Stomach (tissue), 4 donors: ENCODE measurements at regions not wholly inside any gene's neighbourhood (a gene's known extent, or its start where the extent isn't known, plus 50 kb on each side); places are given as distances from the start of the nearest gene placed in this dataset.

Experiments used
- CTCF ChIP-seq, 7 experiments: fragments of 450-650 bp in 4 of 7; fragments of 200-600 bp in 3 of 7; sonication (generic) in 3 of 7; IDR thresholded peaks; one replicate each; pipeline ENCODE4 v1.5.1; 2016 to 2019; ENCODE audit warnings: antibody characterized with exemption in 7 of 7, control low read depth in 2 of 7, mild to moderate bottlenecking in 1 of 7
- POLR2A ChIP-seq, 4 donors: fragments of 450-650 bp; IDR thresholded peaks; one replicate each; pipeline ENCODE4 v1.6.1; 2016; ENCODE audit warnings: antibody characterized with exemption in 4 of 4, control low read depth in 2 of 4, mild to moderate bottlenecking in 1 of 4, moderate library complexity in 1 of 4

- TF ChIP-seq CTCF (IDR thresholded peaks at IDR 0.05) (no peak), POLR2A (IDR thresholded peaks at IDR 0.05) (no peak)
Observed at GRCh38 chr4:138455097-138455496, 212.9 kb upstream of the SLC7A11 start.
